ENCODE measurements at regions not wholly inside any gene's neighbourhood (a gene's known extent, or its start where the extent isn't known, plus 50 kb on each side); places are given as distances from the start of the nearest gene placed in this dataset.
A peak's percentile ranks its signal among the peaks of the same experiment; 100 is the strongest.

DNA sequence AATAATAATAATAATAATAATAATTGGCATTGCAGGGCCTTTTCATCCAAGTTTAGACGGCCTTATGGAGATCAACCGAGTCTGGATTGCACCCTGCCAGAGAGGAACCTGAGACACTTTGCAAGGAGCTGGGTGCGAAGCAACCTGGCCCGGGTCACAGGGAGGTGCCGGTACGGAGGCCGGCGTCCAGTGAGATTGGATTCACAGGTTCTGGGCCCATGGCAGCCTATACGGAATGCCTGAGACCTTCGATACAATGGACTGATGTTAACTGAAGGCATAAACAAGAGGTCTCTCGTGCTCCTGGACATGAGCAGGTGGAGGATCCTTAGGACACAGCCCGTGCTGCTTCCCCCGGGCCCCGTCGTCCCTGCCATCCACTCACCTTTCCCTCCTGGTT is 416.5 kb upstream of the SALL3 start:
- H2AFZ ChIP-seq (ENCODE audit: low read length), result no peak overlapping the region

DNA sequence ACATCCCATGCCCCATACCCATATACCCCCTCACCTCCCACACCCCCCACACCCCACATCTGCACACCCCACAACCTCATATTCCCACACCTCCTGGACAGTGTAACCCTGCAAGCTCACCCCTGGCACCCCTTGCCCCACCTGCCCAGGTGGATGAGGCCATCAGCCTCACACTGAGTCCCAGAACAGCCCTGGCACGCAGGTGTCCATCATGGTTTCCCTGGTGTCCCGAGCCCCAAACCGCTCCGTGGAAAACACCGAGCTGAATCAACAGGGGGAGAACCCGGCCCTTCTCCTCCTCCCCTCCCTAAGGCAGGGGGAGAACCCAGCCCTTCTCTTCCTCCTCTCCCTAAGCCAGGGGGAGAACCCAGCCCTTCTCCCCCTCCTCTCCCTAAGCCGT is 415.6 kb upstream of the SALL3 start:
- H3K14ac ChIP-seq (ENCODE audit: low read length), result no peak overlapping the region
- H2BK12ac ChIP-seq (ENCODE audit: low read length), result no peak overlapping the region
- H3K36me3 ChIP-seq (replicated peaks in 1 of 2; ENCODE audit: control insufficient read depth in 2 of 2, insufficient read depth in 2 of 2, low read length in 2 of 2), result peaks cover 0 to 2% of the 10 kb centered on the region in 2 donors
- no peak overlapping the region for H2BK120ac ChIP-seq (ENCODE audit: low read depth, low read length)
- no peak overlapping the region for H4K91ac ChIP-seq (ENCODE audit: low read depth, low read length, poor library complexity)
- no peak overlapping the region for H2AFZ ChIP-seq (ENCODE audit: low read length)
- no peak overlapping the region for H3K4ac ChIP-seq (ENCODE audit: low read length)
- H3K4me3 ChIP-seq (ENCODE audit: low read length in 2 of 2), result no peak overlapping the region
- H3K9ac ChIP-seq (ENCODE audit: low read depth, low read length, poor library complexity), result no peak overlapping the region
- H2BK15ac ChIP-seq (ENCODE audit: low read length), result no peak overlapping the region
- H3K4me2 ChIP-seq (ENCODE audit: insufficient read depth, low read length, poor library complexity, severe bottlenecking), result no peak overlapping the region
- H4K8ac ChIP-seq (ENCODE audit: low read depth, low read length), result no peak overlapping the region
- peaks cover 6 to 16% of the 10 kb centered on the region in 2 donors for H3K4me1 ChIP-seq (ENCODE audit: control insufficient read depth in 2 of 2, insufficient read depth in 1 of 2, low read depth in 1 of 2, low read length in 2 of 2)
- no peak overlapping the region for H2BK5ac ChIP-seq (ENCODE audit: low read length)
- H3K79me1 ChIP-seq (ENCODE audit: low read depth, low read length), result peaks cover 3% of the 10 kb centered on the region
- H3K27ac ChIP-seq (replicated peaks; ENCODE audit: low read length), result no peak overlapping the region
- no CpG with 5 or more reads among the region's 7 CpGs for WGBS, 2 donors (ENCODE audit: extremely low coverage in 2 of 2, insufficient read length in 2 of 2, insufficient replicate concordance in 1 of 2)
- no peak overlapping the region for H2AK5ac ChIP-seq (ENCODE audit: low read depth, low read length)
- peaks cover 0 to 2% of the 10 kb centered on the region in 2 donors for H3K9me3 ChIP-seq (replicated peaks in 1 of 2; ENCODE audit: control insufficient read depth in 2 of 2, insufficient read depth in 1 of 2, low read depth in 1 of 2, low read length in 2 of 2)
- H3K23ac ChIP-seq (ENCODE audit: low read depth, low read length, poor library complexity), result no peak overlapping the region
- H3K18ac ChIP-seq (ENCODE audit: low read length), result peak overlapping the region; percentile 65
- no peak for DNase-seq (ENCODE audit: low spot score)
- peaks cover 0 to 12% (median 2%) of the 10 kb centered on the region in 3 experiments for H3K27me3 ChIP-seq (ENCODE audit: control insufficient read depth in 3 of 3, insufficient read depth in 3 of 3, low read depth in 1 of 3, low read length in 3 of 3)

More for the DNA sequence above, 416.5 kb upstream of the SALL3 start:
- Histone ChIP-seq H3K14ac (ENCODE audit: low read length) (no peak overlapping the region), H2AK5ac (ENCODE audit: low read depth, low read length) (no peak overlapping the region), H3K4me2 (ENCODE audit: insufficient read depth, low read length, poor library complexity, severe bottlenecking) (no peak overlapping the region), H4K91ac (ENCODE audit: low read depth, low read length, poor library complexity) (no peak overlapping the region), H2BK5ac (ENCODE audit: low read length) (no peak overlapping the region), H3K4ac (ENCODE audit: low read length) (no peak overlapping the region), H4K8ac (ENCODE audit: low read depth, low read length) (no peak overlapping the region), H3K9ac (ENCODE audit: low read depth, low read length, poor library complexity) (no peak overlapping the region), H2BK12ac (ENCODE audit: low read length) (no peak overlapping the region), H2BK15ac (ENCODE audit: low read length) (no peak overlapping the region), H3K27ac (replicated peaks; ENCODE audit: low read length) (no peak overlapping the region), H3K27me3 (ENCODE audit: control insufficient read depth in 3 of 3, insufficient read depth in 3 of 3, low read depth in 1 of 3, low read length in 3 of 3) (peaks cover 0 to 12% (median 2%) of the 10 kb centered on the region in 3 experiments), H3K23ac (ENCODE audit: low read depth, low read length, poor library complexity) (no peak overlapping the region), H3K4me3 (ENCODE audit: low read length in 2 of 2) (no peak overlapping the region), H3K4me1 (ENCODE audit: control insufficient read depth in 2 of 2, insufficient read depth in 1 of 2, low read depth in 1 of 2, low read length in 2 of 2) (peaks cover 6 to 16% of the 10 kb centered on the region in 2 donors), H3K36me3 (replicated peaks in 1 of 2; ENCODE audit: control insufficient read depth in 2 of 2, insufficient read depth in 2 of 2, low read length in 2 of 2) (peaks cover 0 to 2% of the 10 kb centered on the region in 2 donors), H3K9me3 (replicated peaks in 1 of 2; ENCODE audit: control insufficient read depth in 2 of 2, insufficient read depth in 1 of 2, low read depth in 1 of 2, low read length in 2 of 2) (peaks cover 0 to 2% of the 10 kb centered on the region in 2 donors), H2BK120ac (ENCODE audit: low read depth, low read length) (no peak overlapping the region), H3K79me1 (ENCODE audit: low read depth, low read length) (peaks cover 3% of the 10 kb centered on the region), H3K18ac (ENCODE audit: low read length) (peak overlapping the region; percentile 63)
- no peak for DNase-seq (ENCODE audit: low spot score)
- no CpG with 5 or more reads among the region's 15 CpGs for WGBS, 2 donors (ENCODE audit: extremely low coverage in 2 of 2, insufficient read length in 2 of 2, insufficient replicate concordance in 1 of 2)

DNA sequence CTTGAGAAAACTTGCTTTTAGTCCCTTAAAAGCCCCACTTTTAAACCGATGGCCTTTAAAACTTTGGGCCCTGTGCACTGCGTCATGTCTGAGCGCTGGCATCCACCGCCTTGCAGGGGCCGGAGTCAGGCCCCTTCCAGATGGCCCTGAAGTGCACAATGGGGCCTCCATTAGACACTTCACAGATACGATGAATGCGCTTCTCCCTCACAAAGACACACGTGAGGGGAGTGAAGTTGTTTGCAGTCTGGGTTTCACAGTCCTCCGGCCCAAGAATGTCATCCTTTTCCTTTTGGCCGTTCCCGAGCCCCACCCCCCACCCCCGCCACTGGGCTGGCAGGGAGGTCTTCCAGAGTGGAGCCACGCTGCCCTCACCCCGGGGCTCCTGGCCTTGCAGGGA is 415.1 kb upstream of the SALL3 start:
- Histone ChIP-seq H3K23ac (ENCODE audit: low read depth, low read length, poor library complexity) (no peak overlapping the region), H3K4me2 (ENCODE audit: insufficient read depth, low read length, poor library complexity, severe bottlenecking) (no peak overlapping the region), H3K9me3 (replicated peaks in 1 of 2; ENCODE audit: control insufficient read depth in 2 of 2, insufficient read depth in 1 of 2, low read depth in 1 of 2, low read length in 2 of 2) (peaks cover 0 to 2% of the 10 kb centered on the region in 2 donors), H3K4me3 (ENCODE audit: low read length in 2 of 2) (no peak overlapping the region), H2BK120ac (ENCODE audit: low read depth, low read length) (no peak overlapping the region), H2BK15ac (ENCODE audit: low read length) (no peak overlapping the region), H4K91ac (ENCODE audit: low read depth, low read length, poor library complexity) (no peak overlapping the region), H3K9ac (ENCODE audit: low read depth, low read length, poor library complexity) (no peak overlapping the region), H3K4ac (ENCODE audit: low read length) (no peak overlapping the region), H3K27ac (replicated peaks; ENCODE audit: low read length) (no peak overlapping the region), H3K14ac (ENCODE audit: low read length) (no peak overlapping the region), H2BK5ac (ENCODE audit: low read length) (no peak overlapping the region), H3K27me3 (ENCODE audit: control insufficient read depth in 3 of 3, insufficient read depth in 3 of 3, low read depth in 1 of 3, low read length in 3 of 3) (peaks cover 0 to 12% (median 2%) of the 10 kb centered on the region in 3 experiments), H3K18ac (ENCODE audit: low read length) (no peak overlapping the region), H3K36me3 (replicated peaks in 1 of 2; ENCODE audit: control insufficient read depth in 2 of 2, insufficient read depth in 2 of 2, low read length in 2 of 2) (peaks cover 0 to 2% of the 10 kb centered on the region in 2 donors), H3K4me1 (ENCODE audit: control insufficient read depth in 2 of 2, insufficient read depth in 1 of 2, low read depth in 1 of 2, low read length in 2 of 2) (peaks cover 6 to 16% of the 10 kb centered on the region in 2 donors), H3K79me1 (ENCODE audit: low read depth, low read length) (peaks cover 3% of the 10 kb centered on the region), H4K8ac (ENCODE audit: low read depth, low read length) (no peak overlapping the region), H2BK12ac (ENCODE audit: low read length) (no peak overlapping the region), H2AFZ (ENCODE audit: low read length) (no peak overlapping the region), H2AK5ac (ENCODE audit: low read depth, low read length) (no peak overlapping the region)
- WGBS, 2 donors (ENCODE audit: extremely low coverage in 2 of 2, insufficient read length in 2 of 2, insufficient replicate concordance in 1 of 2), result no CpG with 5 or more reads among the region's 14 CpGs
- no peak for DNase-seq (ENCODE audit: low spot score)

DNA sequence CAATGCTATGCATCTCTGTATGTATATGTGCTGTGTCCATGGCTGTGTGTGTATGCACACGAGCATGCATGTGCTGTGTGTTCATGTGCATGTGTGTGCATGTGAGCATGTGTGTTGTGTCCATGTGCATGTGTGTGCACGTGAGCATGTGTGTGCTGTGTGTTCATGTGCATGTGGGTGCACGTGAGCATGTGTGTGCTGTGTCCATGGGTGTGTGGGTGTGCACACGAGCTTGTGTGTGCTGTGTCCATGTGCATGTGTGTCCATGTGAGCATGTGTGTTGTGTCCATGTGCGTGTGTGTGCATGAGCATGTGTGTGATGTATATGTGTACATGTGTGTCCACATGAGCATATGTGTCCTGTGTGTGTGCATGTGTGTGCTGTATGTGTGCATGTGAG is 414.4 kb upstream of the SALL3 start:
- DNase-seq (ENCODE audit: low spot score), result no peak
- no CpG with 5 or more reads among the region's 5 CpGs for WGBS, 2 donors (ENCODE audit: extremely low coverage in 2 of 2, insufficient read length in 2 of 2, insufficient replicate concordance in 1 of 2)
- no peak overlapping the region for H3K4me2 ChIP-seq (ENCODE audit: insufficient read depth, low read length, poor library complexity, severe bottlenecking)
- H2AK5ac ChIP-seq (ENCODE audit: low read depth, low read length), result peak overlapping the region; percentile 1
- peaks cover 6 to 16% of the 10 kb centered on the region in 2 donors for H3K4me1 ChIP-seq (ENCODE audit: control insufficient read depth in 2 of 2, insufficient read depth in 1 of 2, low read depth in 1 of 2, low read length in 2 of 2)
- peaks cover 0 to 2% of the 10 kb centered on the region in 2 donors for H3K36me3 ChIP-seq (replicated peaks in 1 of 2; ENCODE audit: control insufficient read depth in 2 of 2, insufficient read depth in 2 of 2, low read length in 2 of 2)
- peaks cover 0 to 2% of the 10 kb centered on the region in 2 donors for H3K9me3 ChIP-seq (replicated peaks in 1 of 2; ENCODE audit: control insufficient read depth in 2 of 2, insufficient read depth in 1 of 2, low read depth in 1 of 2, low read length in 2 of 2)
- H2AFZ ChIP-seq (ENCODE audit: low read length), result no peak overlapping the region
- H4K91ac ChIP-seq (ENCODE audit: low read depth, low read length, poor library complexity), result no peak overlapping the region
- peak overlapping the region in 1 of 2 donors; percentile 74 for H3K4me3 ChIP-seq (ENCODE audit: low read length in 2 of 2)
- no peak overlapping the region for H2BK120ac ChIP-seq (ENCODE audit: low read depth, low read length)
- no peak overlapping the region for H2BK5ac ChIP-seq (ENCODE audit: low read length)
- peak overlapping the region; percentile 91 for H3K14ac ChIP-seq (ENCODE audit: low read length)
- no peak overlapping the region for H2BK15ac ChIP-seq (ENCODE audit: low read length)
- H3K4ac ChIP-seq (ENCODE audit: low read length), result no peak overlapping the region
- peak overlapping the region; percentile 50 for H3K18ac ChIP-seq (ENCODE audit: low read length)
- peaks cover 0 to 12% (median 2%) of the 10 kb centered on the region in 3 experiments for H3K27me3 ChIP-seq (ENCODE audit: control insufficient read depth in 3 of 3, insufficient read depth in 3 of 3, low read depth in 1 of 3, low read length in 3 of 3)
- peaks cover 3% of the 10 kb centered on the region for H3K79me1 ChIP-seq (ENCODE audit: low read depth, low read length)
- H3K23ac ChIP-seq (ENCODE audit: low read depth, low read length, poor library complexity), result no peak overlapping the region
- peak overlapping the region; percentile 63 for H2BK12ac ChIP-seq (ENCODE audit: low read length)
- H4K8ac ChIP-seq (ENCODE audit: low read depth, low read length), result no peak overlapping the region
- H3K27ac ChIP-seq (replicated peaks; ENCODE audit: low read length), result no peak overlapping the region
- H3K9ac ChIP-seq (ENCODE audit: low read depth, low read length, poor library complexity), result peak overlapping the region; percentile 74

Data from neuronal stem cell (in vitro differentiated cells).